Liver (tissue), 3 donors: ENCODE measurements at regions not wholly inside any gene's neighbourhood (a gene's known extent, or its start where the extent isn't known, plus 50 kb on each side); places are given as distances from the start of the nearest gene placed in this dataset.

Experiments used
- CTCF ChIP-seq: fragments of 150-350 bp; IDR thresholded peaks from 2 replicates; pipeline ENCODE4 v1.5.1; 2017; ENCODE audit warnings: improper control_type of control experiment, low read depth, low read length; ENCODE audit not compliant: missing input control
- MAX ChIP-seq: IDR thresholded peaks from 2 replicates; pipeline ENCODE4 v1.6.1; 2016; ENCODE audit warnings: antibody characterized with exemption
- RAD21 ChIP-seq, 2 donors: IDR thresholded peaks; 2 replicates each; pipeline ENCODE4 v1.6.1; 2016; ENCODE audit warnings: antibody characterized with exemption in 2 of 2, mild to moderate bottlenecking in 2 of 2
- donor health status: healthy.
- donor health status: healthy.

GRCh38 chr2:11012131-11012693 is 100.5 kb downstream of the KCNF1 start:
- no peak for TF ChIP-seq RAD21 (IDR thresholded peaks at IDR 0.05)
- no peak for TF ChIP-seq CTCF
- no peak for TF ChIP-seq MAX
